MM.1S (cell line): ENCODE measurements at regions not wholly inside any gene's neighbourhood (a gene's known extent, or its start where the extent isn't known, plus 50 kb on each side); places are given as distances from the start of the nearest gene placed in this dataset.

Experiments
- DNase-seq: peaks from one replicate; pipeline ENCODE4 v3.0.0-alpha.2; 2015
- H2AFZ ChIP-seq: fragments of 300-600 bp; sonication (generic); 2 replicates; pipeline ENCODE4 v1.6.0; 2016; ENCODE audit warnings: antibody characterized with exemption, low read length
- H3F3A ChIP-seq: fragments of 300-600 bp; sonication (generic); 2 replicates; pipeline ENCODE4 v1.6.1; 2016; ENCODE audit warnings: mild to moderate bottlenecking, antibody characterized with exemption, low read length, moderate library complexity, mixed read lengths; ENCODE audit not compliant: insufficient read depth
- H3K27ac ChIP-seq: fragments of 300-600 bp; sonication (generic); 2 replicates; pipeline ENCODE4 v1.5.1; 2016; ENCODE audit warnings: mild to moderate bottlenecking, low read length
- H3K27me3 ChIP-seq: fragments of 300-600 bp; sonication (generic); replicated peaks from 2 replicates; pipeline ENCODE4 v1.6.0; 2016; ENCODE audit warnings: low read length; ENCODE audit not compliant: insufficient read depth
- H3K36me3 ChIP-seq: fragments of 300-600 bp; sonication (generic); replicated peaks from 2 replicates; pipeline ENCODE4 v1.6.1; 2016; ENCODE audit warnings: mild to moderate bottlenecking, low read length, mixed read lengths; ENCODE audit not compliant: insufficient read depth
- H3K4me1 ChIP-seq: fragments of 300-600 bp; sonication (generic); 2 replicates; pipeline ENCODE4 v1.6.1; 2016; ENCODE audit warnings: low read length, mixed read lengths
- H3K4me2 ChIP-seq: fragments of 300-600 bp; sonication (generic); 2 replicates; pipeline ENCODE4 v1.6.0; 2016; ENCODE audit warnings: low read depth, low read length
- H3K4me3 ChIP-seq: fragments of 300-600 bp; sonication (generic); 2 replicates; pipeline ENCODE4 v1.5.1; 2016; ENCODE audit warnings: low read length, mixed read lengths
- H3K79me2 ChIP-seq: fragments of 300-600 bp; sonication (generic); 2 replicates; pipeline ENCODE4 v1.6.1; 2016; ENCODE audit warnings: mixed run types, low read length, mixed read lengths
- H3K9ac ChIP-seq: fragments of 300-600 bp; sonication (generic); 2 replicates; pipeline ENCODE4 v1.6.1; 2016; ENCODE audit warnings: low read length, mixed read lengths
- H3K9me2 ChIP-seq: fragments of 300-600 bp; sonication (generic); replicated peaks from 2 replicates; pipeline ENCODE4 v1.6.1; 2016; ENCODE audit warnings: mild to moderate bottlenecking, low read length, mixed read lengths; ENCODE audit not compliant: insufficient read depth
- H3K9me3 ChIP-seq: fragments of 300-600 bp; sonication (generic); replicated peaks from 2 replicates; pipeline ENCODE4 v1.6.1; 2016; ENCODE audit warnings: mild to moderate bottlenecking, low read length, mixed read lengths; ENCODE audit not compliant: insufficient read depth
- H4K20me1 ChIP-seq: fragments of 300-600 bp; sonication (generic); 2 replicates; pipeline ENCODE4 v1.6.1; 2016; ENCODE audit warnings: mild to moderate bottlenecking, low read length, moderate library complexity, mixed read lengths; ENCODE audit not compliant: insufficient read depth
- EZH2 ChIP-seq: fragments of 300-600 bp; sonication (generic); optimal IDR thresholded peaks from 2 replicates; pipeline ENCODE3; 2017; ENCODE audit warnings: low read depth, mild to moderate bottlenecking, antibody characterized with exemption, low read length, mixed read lengths
- EZH2phosphoT487 ChIP-seq: fragments of 300-600 bp; sonication (generic); IDR thresholded peaks from 2 replicates; pipeline ENCODE4 v1.6.1; 2018; ENCODE audit warnings: antibody characterized with exemption, low read length
- TF ChIP-seq, protein P1 (sequence below): fragments of 300-600 bp; sonication (generic); IDR thresholded peaks from 2 replicates; pipeline ENCODE4 v1.5.1; 2016; ENCODE audit warnings: antibody characterized with exemption, low read length, mixed read lengths

DNA sequence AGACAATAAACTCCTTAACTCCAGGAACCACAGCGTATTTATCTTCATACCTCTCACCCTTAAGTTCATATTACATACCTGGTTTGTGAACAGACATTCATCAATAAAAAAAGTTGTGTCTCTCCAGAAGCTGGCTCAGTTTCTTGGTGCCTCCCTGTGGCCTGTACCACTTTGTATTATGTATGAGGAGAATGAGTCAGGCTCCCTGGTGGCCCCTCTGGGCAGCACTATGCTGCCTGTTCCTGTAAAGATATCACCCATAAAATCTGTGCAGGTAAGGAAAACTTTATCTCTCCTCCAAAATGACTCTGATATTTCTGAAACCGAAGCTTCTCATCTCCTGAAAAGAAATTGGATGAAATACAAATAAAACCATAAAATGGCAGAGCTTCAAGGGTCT lies 198.4 kb upstream of the NT5C1B start:
- no peaks in the 10 kb centered on the region for H3K9me2 ChIP-seq
- no peaks in the 10 kb centered on the region for H4K20me1 ChIP-seq
- no peak overlapping the region for H3K4me2 ChIP-seq
- no peaks in the 10 kb centered on the region for H3K79me2 ChIP-seq
- no peak for DNase-seq
- H3K9me3 ChIP-seq: no peaks in the 10 kb centered on the region
- H3F3A ChIP-seq: no peaks in the 10 kb centered on the region
- H3K4me3 ChIP-seq: no peak overlapping the region
- no peaks in the 10 kb centered on the region for H3K36me3 ChIP-seq
- no peaks in the 10 kb centered on the region for H3K27me3 ChIP-seq
- H3K27ac ChIP-seq: no peak overlapping the region
- TF ChIP-seq EZH2phosphoT487: no peak
- TF ChIP-seq, protein P1, sequence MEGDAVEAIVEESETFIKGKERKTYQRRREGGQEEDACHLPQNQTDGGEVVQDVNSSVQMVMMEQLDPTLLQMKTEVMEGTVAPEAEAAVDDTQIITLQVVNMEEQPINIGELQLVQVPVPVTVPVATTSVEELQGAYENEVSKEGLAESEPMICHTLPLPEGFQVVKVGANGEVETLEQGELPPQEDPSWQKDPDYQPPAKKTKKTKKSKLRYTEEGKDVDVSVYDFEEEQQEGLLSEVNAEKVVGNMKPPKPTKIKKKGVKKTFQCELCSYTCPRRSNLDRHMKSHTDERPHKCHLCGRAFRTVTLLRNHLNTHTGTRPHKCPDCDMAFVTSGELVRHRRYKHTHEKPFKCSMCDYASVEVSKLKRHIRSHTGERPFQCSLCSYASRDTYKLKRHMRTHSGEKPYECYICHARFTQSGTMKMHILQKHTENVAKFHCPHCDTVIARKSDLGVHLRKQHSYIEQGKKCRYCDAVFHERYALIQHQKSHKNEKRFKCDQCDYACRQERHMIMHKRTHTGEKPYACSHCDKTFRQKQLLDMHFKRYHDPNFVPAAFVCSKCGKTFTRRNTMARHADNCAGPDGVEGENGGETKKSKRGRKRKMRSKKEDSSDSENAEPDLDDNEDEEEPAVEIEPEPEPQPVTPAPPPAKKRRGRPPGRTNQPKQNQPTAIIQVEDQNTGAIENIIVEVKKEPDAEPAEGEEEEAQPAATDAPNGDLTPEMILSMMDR: no peak
- TF ChIP-seq EZH2: no peak
- H3K4me1 ChIP-seq: no peaks in the 10 kb centered on the region
- H2AFZ ChIP-seq: no peak overlapping the region
- no peak overlapping the region for H3K9ac ChIP-seq

GRCh38 chr2:18784245-18784644 lies 194.9 kb upstream of the NT5C1B start:
- no peaks in the 10 kb centered on the region for H3K79me2 ChIP-seq
- no peaks in the 10 kb centered on the region for H3K9me2 ChIP-seq
- DNase-seq: no peak
- no peak overlapping the region for H3K27ac ChIP-seq
- H3K9me3 ChIP-seq: no peaks in the 10 kb centered on the region
- H3K9ac ChIP-seq: no peak overlapping the region
- no peaks in the 10 kb centered on the region for H3K27me3 ChIP-seq
- H3K4me3 ChIP-seq: no peak overlapping the region
- TF ChIP-seq, protein P1: no peak
- TF ChIP-seq EZH2phosphoT487 (no peak), EZH2 (no peak)
- H3K4me1 ChIP-seq: no peaks in the 10 kb centered on the region
- no peaks in the 10 kb centered on the region for H3F3A ChIP-seq
- H2AFZ ChIP-seq: no peak overlapping the region
- H3K36me3 ChIP-seq: no peaks in the 10 kb centered on the region
- no peak overlapping the region for H3K4me2 ChIP-seq
- H4K20me1 ChIP-seq: no peaks in the 10 kb centered on the region

DNA sequence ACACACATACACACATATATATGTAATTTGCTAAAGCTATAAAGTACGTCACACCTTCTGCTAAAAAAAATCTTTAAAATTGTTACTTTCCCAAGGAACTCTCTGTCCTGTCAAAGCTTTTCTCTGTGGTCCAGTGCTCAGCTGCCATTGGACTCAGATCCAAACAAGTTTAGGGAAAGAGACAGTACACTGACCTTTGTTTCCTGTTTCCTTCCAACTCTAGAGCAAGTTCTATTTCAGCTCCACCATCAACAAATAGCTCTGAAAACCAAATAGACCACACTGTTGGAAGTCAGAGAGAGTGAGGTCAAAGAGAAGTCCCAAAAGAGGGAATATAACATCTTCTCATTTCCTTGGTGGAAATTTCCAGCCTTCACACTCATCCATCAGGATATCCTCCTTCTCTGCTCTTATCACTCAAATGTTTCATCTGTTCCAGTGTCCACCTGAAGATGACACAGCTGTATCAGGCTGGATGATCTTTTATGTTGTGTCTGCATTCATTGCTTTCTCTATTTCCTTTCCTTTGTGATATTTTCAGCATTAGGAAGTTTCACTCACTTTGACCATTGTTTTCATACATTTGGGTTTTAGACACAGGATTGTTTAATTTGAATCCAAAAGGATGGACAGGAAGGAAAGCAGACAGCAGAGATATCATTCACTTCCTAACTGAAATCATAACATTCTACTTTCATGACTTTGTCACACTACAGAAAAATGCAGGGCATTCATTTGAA lies 192.3 kb upstream of the NT5C1B start:
- H3K4me2 ChIP-seq: no peak overlapping the region
- no peaks in the 10 kb centered on the region for H3F3A ChIP-seq
- no peaks in the 10 kb centered on the region for H3K36me3 ChIP-seq
- no peaks in the 10 kb centered on the region for H3K79me2 ChIP-seq
- H3K4me3 ChIP-seq: no peak overlapping the region
- H3K9ac ChIP-seq: no peak overlapping the region
- DNase-seq: no peak
- H2AFZ ChIP-seq: no peak overlapping the region
- no peak overlapping the region for H3K27ac ChIP-seq
- H3K27me3 ChIP-seq: no peaks in the 10 kb centered on the region
- H3K9me2 ChIP-seq: no peaks in the 10 kb centered on the region
- no peaks in the 10 kb centered on the region for H3K4me1 ChIP-seq
- TF ChIP-seq, protein P1: no peak
- TF ChIP-seq EZH2 (no peak), EZH2phosphoT487 (no peak)
- H4K20me1 ChIP-seq: no peaks in the 10 kb centered on the region
- no peaks in the 10 kb centered on the region for H3K9me3 ChIP-seq
